Immature natural killer cell (primary cell): ENCODE measurements at regions not wholly inside any gene's neighbourhood (a gene's known extent, or its start where the extent isn't known, plus 50 kb on each side); places are given as distances from the start of the nearest gene placed in this dataset.

Source experiments
- DNase-seq, 3 donors: peaks; one replicate each; pipeline ENCODE4 v3.0.0; 2022; ENCODE audit warnings: mixed read lengths in 1 of 3
- H3K27ac Mint-ChIP-seq, 6 donors: one replicate each; pipeline ENCODE4 v1.8.0; 2020; ENCODE audit warnings: mixed read lengths in 6 of 6, mild to moderate bottlenecking in 5 of 6, inconsistent platforms in 4 of 6, moderate library complexity in 3 of 6
- H3K27me3 Mint-ChIP-seq, 3 donors: one replicate each; pipeline ENCODE4 v1.8.0; 2020 to 2021; ENCODE audit warnings: low read depth in 3 of 3, mild to moderate bottlenecking in 3 of 3, mixed read lengths in 3 of 3, moderate library complexity in 3 of 3, inconsistent platforms in 1 of 3
- H3K36me3 Mint-ChIP-seq, 3 donors: one replicate each; pipeline ENCODE4 v1.8.0; 2020; ENCODE audit warnings: mixed read lengths in 3 of 3, inconsistent platforms in 2 of 3, mild to moderate bottlenecking in 2 of 3
- H3K4me1 Mint-ChIP-seq, 2 donors: one replicate each; pipeline ENCODE4 v1.8.0; 2020; ENCODE audit warnings: inconsistent platforms in 2 of 2, mild to moderate bottlenecking in 2 of 2, mixed read lengths in 2 of 2, moderate library complexity in 1 of 2
- H3K4me3 Mint-ChIP-seq, 5 donors: one replicate each; pipeline ENCODE4 v1.8.0; 2020; ENCODE audit warnings: mild to moderate bottlenecking in 5 of 5, mixed read lengths in 5 of 5, inconsistent platforms in 3 of 5, moderate library complexity in 3 of 5
- H3K9me3 Mint-ChIP-seq, 6 donors: one replicate each; pipeline ENCODE4 v1.8.0; 2020; ENCODE audit warnings: mild to moderate bottlenecking in 6 of 6, mixed read lengths in 6 of 6, inconsistent platforms in 4 of 6, moderate library complexity in 3 of 6

DNA sequence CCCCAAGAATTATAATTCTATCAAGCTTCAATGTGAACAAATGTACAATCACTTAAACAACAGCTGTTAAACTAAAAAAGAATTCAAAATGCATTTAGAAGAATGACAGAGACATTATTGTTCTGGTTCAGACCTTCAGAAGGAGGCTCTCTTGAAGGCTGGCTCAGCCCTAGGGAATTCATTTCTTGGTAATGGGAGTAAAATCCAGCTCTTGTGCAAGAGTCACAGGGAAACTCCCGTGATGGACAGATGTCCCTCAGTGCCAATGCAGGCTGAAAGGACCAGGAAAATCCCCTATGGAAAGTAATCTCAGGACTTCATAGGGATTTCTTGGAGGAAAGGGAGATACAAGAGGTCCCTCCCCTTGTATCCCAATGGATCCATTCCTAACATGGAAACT lies 149.9 kb upstream of the STT3B start:
- no peak for DNase-seq
- Mint-ChIP-seq H3K9me3 (peaks cover 0 to 5% (median 0%) of the 10 kb centered on the region in 6 donors), H3K27me3 (peaks cover 0 to 7% (median 0%) of the 10 kb centered on the region in 3 donors), H3K4me3 (no peak overlapping the region), H3K4me1 (no peaks in the 10 kb centered on the region), H3K36me3 (no peaks in the 10 kb centered on the region), H3K27ac (no peak overlapping the region)

DNA sequence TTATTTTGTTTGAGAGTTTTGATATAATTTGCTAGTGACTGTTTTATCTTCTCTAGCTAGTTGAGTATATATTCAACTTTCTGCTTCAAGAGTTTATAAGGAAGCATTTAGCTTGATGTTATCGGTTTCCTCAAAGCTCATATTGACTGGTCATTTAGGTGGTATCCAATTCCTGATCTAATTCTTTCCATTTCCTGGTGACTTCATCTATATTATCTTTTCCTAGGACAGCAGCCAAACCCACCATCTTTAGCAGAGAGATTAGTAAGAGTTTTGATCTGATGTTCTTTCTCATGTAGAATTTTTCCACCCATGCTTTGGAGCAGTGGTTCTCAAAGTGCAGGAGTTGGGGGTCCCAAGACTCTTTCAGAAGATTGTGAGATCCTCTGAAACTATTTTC lies 148.6 kb upstream of the STT3B start:
- H3K4me1 Mint-ChIP-seq = no peaks in the 10 kb centered on the region
- H3K9me3 Mint-ChIP-seq = peaks cover 0 to 5% (median 0%) of the 10 kb centered on the region in 6 donors
- H3K27me3 Mint-ChIP-seq = peaks cover 0 to 7% (median 0%) of the 10 kb centered on the region in 3 donors
- no peaks in the 10 kb centered on the region for H3K36me3 Mint-ChIP-seq
- H3K27ac Mint-ChIP-seq = no peak overlapping the region
- H3K4me3 Mint-ChIP-seq = no peak overlapping the region
- DNase-seq = no peak

GRCh38 chr3:31389939-31390338 lies 142.8 kb upstream of the STT3B start:
- Mint-ChIP-seq H3K27ac (no peak overlapping the region), H3K4me1 (no peaks in the 10 kb centered on the region), H3K9me3 (peaks cover 0 to 5% (median 0%) of the 10 kb centered on the region in 6 donors), H3K27me3 (no peaks in the 10 kb centered on the region), H3K36me3 (peaks cover 0 to 3% (median 0%) of the 10 kb centered on the region in 3 donors), H3K4me3 (no peak overlapping the region)
- no peak for DNase-seq

DNA sequence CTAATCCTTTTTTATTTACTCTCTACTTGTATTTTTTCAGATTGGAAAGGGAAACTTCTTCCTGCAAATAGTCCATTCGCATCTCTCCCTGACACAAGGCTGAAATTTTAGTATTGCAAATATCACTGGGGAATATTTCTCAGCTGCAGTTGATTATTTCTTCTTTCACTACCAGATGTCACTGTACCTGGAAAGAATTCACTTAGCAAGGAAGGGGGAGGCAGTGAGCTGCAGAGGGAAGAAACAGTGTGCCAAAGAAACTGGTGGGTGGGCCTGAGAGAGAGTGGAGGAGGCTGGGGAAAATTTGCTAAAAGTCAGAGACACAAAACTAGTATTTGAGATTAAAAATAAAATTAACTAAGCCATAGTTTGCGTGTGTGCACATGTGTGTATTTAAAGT lies 142.3 kb upstream of the STT3B start:
- H3K27ac Mint-ChIP-seq = no peak overlapping the region
- peaks cover 0 to 5% (median 0%) of the 10 kb centered on the region in 6 donors for H3K9me3 Mint-ChIP-seq
- no peak for DNase-seq
- no peak overlapping the region for H3K4me3 Mint-ChIP-seq
- H3K27me3 Mint-ChIP-seq = no peaks in the 10 kb centered on the region
- H3K4me1 Mint-ChIP-seq = no peaks in the 10 kb centered on the region
- peaks cover 0 to 3% (median 0%) of the 10 kb centered on the region in 3 donors for H3K36me3 Mint-ChIP-seq

DNA sequence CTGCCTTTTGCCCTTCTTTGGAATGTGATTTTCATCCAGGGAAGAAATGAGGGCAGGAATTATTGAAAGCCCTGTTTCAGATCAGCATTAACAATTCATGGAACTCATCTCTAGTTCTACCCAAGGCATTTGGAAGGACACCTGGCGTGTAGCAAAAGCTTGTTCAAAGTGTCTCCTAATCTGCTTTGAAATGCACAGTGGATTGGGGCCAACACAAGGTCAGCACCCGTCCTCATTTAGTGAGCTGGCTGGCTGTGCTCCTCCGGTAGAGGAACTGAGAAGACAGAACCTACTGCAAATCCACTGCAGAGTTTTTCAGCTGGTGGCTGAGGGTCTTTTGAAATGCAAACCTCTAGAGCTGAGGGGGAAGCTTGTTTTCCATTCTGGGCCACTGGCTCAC lies 141.6 kb upstream of the STT3B start:
- no peaks in the 10 kb centered on the region for H3K4me1 Mint-ChIP-seq

DNA sequence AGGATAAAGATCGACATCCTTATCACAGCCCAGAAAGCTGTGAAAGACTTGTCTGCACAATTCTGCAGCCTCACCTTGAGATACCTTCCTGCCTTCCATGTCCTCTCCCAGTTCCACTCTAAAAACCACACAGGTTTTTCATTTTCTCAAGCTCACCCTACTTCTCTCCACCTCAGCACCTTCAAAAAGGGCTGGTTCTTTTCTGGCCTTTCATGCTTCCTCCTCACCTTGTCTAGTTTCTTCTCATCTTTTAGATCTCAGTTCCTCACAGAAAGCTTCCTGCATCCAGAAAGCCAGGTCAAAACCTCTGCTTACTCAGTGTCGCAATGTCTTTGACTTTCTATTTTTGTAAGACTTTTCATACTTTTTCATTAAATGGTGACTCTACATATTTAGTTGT lies 140.2 kb upstream of the STT3B start:
- no peak for DNase-seq
- Mint-ChIP-seq H3K27me3 (no peaks in the 10 kb centered on the region), H3K4me3 (no peak overlapping the region), H3K27ac (no peak overlapping the region), H3K36me3 (peaks cover 0 to 3% (median 0%) of the 10 kb centered on the region in 3 donors), H3K9me3 (no peaks in the 10 kb centered on the region), H3K4me1 (no peaks in the 10 kb centered on the region)

More for the DNA sequence above, 141.6 kb upstream of the STT3B start:
- Mint-ChIP-seq H3K4me3 (no peak overlapping the region), H3K9me3 (peaks cover 0 to 5% (median 0%) of the 10 kb centered on the region in 6 donors), H3K36me3 (peaks cover 0 to 3% (median 0%) of the 10 kb centered on the region in 3 donors), H3K27me3 (no peaks in the 10 kb centered on the region), H3K27ac (no peak overlapping the region)
- no peak for DNase-seq

DNA sequence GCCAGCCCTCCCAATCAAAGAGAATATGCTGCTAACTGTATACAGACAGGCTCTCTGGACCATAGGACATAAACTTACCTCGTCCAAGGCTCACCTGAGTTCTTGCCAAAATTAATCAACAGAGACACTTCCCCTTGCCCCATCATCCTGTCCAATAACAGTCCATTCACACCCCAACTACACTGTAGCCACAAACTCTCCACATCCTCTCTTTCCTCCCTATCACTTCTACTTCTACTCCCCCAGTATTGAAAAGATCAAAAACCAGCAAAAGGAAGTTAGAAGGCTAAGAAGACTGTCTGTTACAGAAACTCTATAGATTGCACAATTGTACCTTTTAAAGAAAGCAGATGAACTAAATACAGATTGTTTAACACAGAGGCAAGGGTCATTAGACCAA lies 133.5 kb upstream of the STT3B start:
- H3K9me3 Mint-ChIP-seq = no peaks in the 10 kb centered on the region
- H3K27me3 Mint-ChIP-seq = peaks cover 1 to 7% (median 3%) of the 10 kb centered on the region in 3 donors
- peak; percentile 6 to 22 (median 11) for DNase-seq
- H3K27ac Mint-ChIP-seq = peak overlapping the region in 2 of 6 donors; percentile 1 to 5
- H3K36me3 Mint-ChIP-seq = no peaks in the 10 kb centered on the region
- H3K4me3 Mint-ChIP-seq = peak overlapping the region in 1 of 5 donors; percentile 12
- peaks cover 25 to 33% of the 10 kb centered on the region in 2 donors for H3K4me1 Mint-ChIP-seq

DNA sequence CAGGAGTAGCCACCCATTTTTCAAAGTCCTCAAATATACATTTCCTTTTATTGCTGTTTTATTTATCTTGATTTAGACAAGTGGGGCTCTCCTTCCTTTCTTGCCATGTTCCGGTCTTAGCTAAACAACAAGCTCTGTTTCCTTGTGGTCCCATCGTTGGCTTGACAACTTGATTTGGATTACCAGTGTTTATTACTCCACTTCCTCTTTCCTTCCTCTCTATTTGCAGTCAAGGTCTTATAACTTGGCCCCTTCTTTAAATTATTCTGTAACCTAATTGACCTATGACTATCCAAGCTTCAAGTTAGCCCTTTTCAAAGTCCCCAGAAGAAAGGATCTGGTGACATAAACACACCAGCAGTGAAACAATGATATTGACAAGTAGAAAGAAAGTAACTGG lies 130.6 kb upstream of the STT3B start:
- peak overlapping the region in 1 of 5 donors; percentile 25 for H3K4me3 Mint-ChIP-seq
- peaks cover 1 to 10% (median 3%) of the 10 kb centered on the region in 3 donors for H3K27me3 Mint-ChIP-seq
- H3K27ac Mint-ChIP-seq = no peak overlapping the region
- peaks cover 25 to 33% of the 10 kb centered on the region in 2 donors for H3K4me1 Mint-ChIP-seq
- no peaks in the 10 kb centered on the region for H3K9me3 Mint-ChIP-seq
- H3K36me3 Mint-ChIP-seq = no peaks in the 10 kb centered on the region
- DNase-seq = no peak

DNA sequence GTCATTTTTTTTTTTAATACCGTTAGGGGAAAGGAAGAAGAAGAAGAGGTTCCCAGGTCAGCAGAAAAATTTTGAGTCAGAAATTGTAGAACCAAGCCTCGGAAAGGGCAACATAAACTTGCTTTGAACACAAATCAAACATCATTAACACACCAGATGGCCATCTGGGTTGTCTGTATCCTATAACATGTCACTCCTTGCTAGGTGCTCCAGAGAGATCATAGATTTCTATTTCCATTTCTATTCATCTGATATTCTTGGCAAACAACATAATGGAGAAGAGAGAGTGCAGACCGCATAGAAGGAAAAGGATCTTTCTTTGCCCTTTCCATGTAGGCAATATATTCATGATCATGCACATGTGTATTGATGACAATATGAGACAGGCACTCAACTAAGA lies 129.5 kb upstream of the STT3B start:
- no peak for DNase-seq
- no peak overlapping the region for H3K4me3 Mint-ChIP-seq
- no peaks in the 10 kb centered on the region for H3K9me3 Mint-ChIP-seq
- H3K27ac Mint-ChIP-seq = no peak overlapping the region
- peaks cover 1 to 10% (median 3%) of the 10 kb centered on the region in 3 donors for H3K27me3 Mint-ChIP-seq
- peaks cover 25 to 33% of the 10 kb centered on the region in 2 donors for H3K4me1 Mint-ChIP-seq
- H3K36me3 Mint-ChIP-seq = no peaks in the 10 kb centered on the region

GRCh38 chr3:31404871-31405270 lies 127.9 kb upstream of the STT3B start:
- Mint-ChIP-seq H3K27me3 (peaks cover 1 to 10% (median 3%) of the 10 kb centered on the region in 3 donors), H3K9me3 (no peaks in the 10 kb centered on the region), H3K4me1 (peaks cover 14 to 20% of the 10 kb centered on the region in 2 donors), H3K27ac (no peak overlapping the region), H3K4me3 (no peak overlapping the region), H3K36me3 (no peaks in the 10 kb centered on the region)
- no peak for DNase-seq

- Mint-ChIP-seq H3K27ac (no peak overlapping the region), H3K36me3 (no peaks in the 10 kb centered on the region), H3K27me3 (peaks cover 1 to 10% (median 3%) of the 10 kb centered on the region in 3 donors), H3K4me1 (peaks cover 9 to 15% of the 10 kb centered on the region in 2 donors), H3K4me3 (no peak overlapping the region), H3K9me3 (no peaks in the 10 kb centered on the region)
- no peak for DNase-seq
Observed at GRCh38 chr3:31405515-31405914, 127.2 kb upstream of the STT3B start.

- no peak for DNase-seq
- H3K4me1 Mint-ChIP-seq = peaks cover 5 to 7% of the 10 kb centered on the region in 2 donors
- H3K36me3 Mint-ChIP-seq = no peaks in the 10 kb centered on the region
- no peaks in the 10 kb centered on the region for H3K9me3 Mint-ChIP-seq
- peaks cover 0 to 7% (median 4%) of the 10 kb centered on the region in 3 donors for H3K27me3 Mint-ChIP-seq
- H3K4me3 Mint-ChIP-seq = no peak overlapping the region
- H3K27ac Mint-ChIP-seq = no peak overlapping the region
Observed at GRCh38 chr3:31406896-31407295, 125.8 kb upstream of the STT3B start.

DNA sequence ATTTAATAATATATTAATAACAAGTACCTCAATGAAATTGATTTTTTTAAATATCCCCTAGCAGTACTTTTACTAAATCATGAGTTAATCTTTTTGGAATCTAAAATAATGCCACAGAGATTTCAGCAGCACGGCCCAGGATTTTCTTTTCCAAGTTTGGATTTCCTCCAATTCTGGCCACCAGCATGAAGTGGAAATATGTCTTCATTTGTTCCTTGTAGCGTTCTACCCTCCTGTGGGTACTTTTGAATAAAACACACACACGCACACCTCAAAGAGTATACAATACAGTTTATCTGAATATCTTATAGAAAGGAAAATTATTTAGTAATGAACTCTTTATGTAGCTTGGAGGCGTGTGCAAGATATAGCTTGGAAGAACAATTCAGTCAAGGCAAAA lies 125.1 kb upstream of the STT3B start:
- H3K36me3 Mint-ChIP-seq = no peaks in the 10 kb centered on the region
- H3K4me3 Mint-ChIP-seq = no peak overlapping the region
- H3K4me1 Mint-ChIP-seq = no peaks in the 10 kb centered on the region
- H3K27me3 Mint-ChIP-seq = peaks cover 0 to 7% (median 6%) of the 10 kb centered on the region in 3 donors
- no peak for DNase-seq
- H3K9me3 Mint-ChIP-seq = no peaks in the 10 kb centered on the region
- no peak overlapping the region for H3K27ac Mint-ChIP-seq

- peaks cover 0 to 7% (median 4%) of the 10 kb centered on the region in 3 donors for H3K27me3 Mint-ChIP-seq
- H3K36me3 Mint-ChIP-seq = no peaks in the 10 kb centered on the region
- no peaks in the 10 kb centered on the region for H3K4me1 Mint-ChIP-seq
- H3K4me3 Mint-ChIP-seq = no peak overlapping the region
- H3K9me3 Mint-ChIP-seq = no peaks in the 10 kb centered on the region
- DNase-seq = no peak
- H3K27ac Mint-ChIP-seq = no peak overlapping the region
Observed at GRCh38 chr3:31408720-31409119, 124.0 kb upstream of the STT3B start.

DNA sequence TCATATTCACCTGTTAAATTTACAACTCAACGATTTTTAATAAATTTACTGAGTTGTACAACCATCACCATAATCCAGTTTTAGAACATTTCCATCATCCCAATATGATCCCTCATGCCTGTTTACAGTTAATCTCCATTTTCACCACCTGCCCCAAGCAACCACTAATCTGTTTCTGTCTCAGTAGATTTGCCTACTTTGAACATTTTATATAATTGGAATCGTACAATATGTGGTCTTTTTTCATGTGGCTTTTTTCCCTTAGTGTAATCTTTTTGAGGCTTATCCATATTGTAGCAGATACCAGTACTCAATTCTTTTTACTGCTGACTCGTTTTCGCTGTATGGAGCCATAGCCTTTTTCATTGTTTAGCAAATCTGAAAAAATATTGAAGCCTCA lies 123.3 kb upstream of the STT3B start:
- Mint-ChIP-seq H3K27me3 (peaks cover 0 to 7% (median 4%) of the 10 kb centered on the region in 3 donors), H3K4me3 (no peak overlapping the region), H3K9me3 (no peaks in the 10 kb centered on the region), H3K27ac (no peak overlapping the region), H3K36me3 (no peaks in the 10 kb centered on the region), H3K4me1 (no peaks in the 10 kb centered on the region)
- DNase-seq = no peak
